GM21367 (cell line): ENCODE measurements at regions not wholly inside any gene's neighbourhood (a gene's known extent, or its start where the extent isn't known, plus 50 kb on each side); places are given as distances from the start of the nearest gene placed in this dataset.

Experiments
- ATAC-seq: cut with Tn5 transposase; IDR thresholded peaks from one replicate; pipeline ENCODE4 v1.9.1; 2021; ENCODE audit not compliant: unreplicated experiment

- no peak for ATAC-seq
Observed at GRCh38 chr18:60753753-60754152, 381.2 kb upstream of the MC4R start.

- ATAC-seq = no peak
Observed at GRCh38 chr18:60754413-60755009, 381.9 kb upstream of the MC4R start.

GRCh38 chr18:60755134-60755533 is 382.6 kb upstream of the MC4R start:
- ATAC-seq = no peak

- ATAC-seq = no peak
Observed at GRCh38 chr18:60775978-60776377, 403.4 kb upstream of the MC4R start.

- no peak for ATAC-seq
Observed at GRCh38 chr18:60784161-60784560, 411.6 kb upstream of the MC4R start.

GRCh38 chr18:60794802-60795201 is 422.2 kb upstream of the MC4R start:
- no peak for ATAC-seq

- no peak for ATAC-seq
Observed at GRCh38 chr18:60804415-60804814, 431.8 kb upstream of the MC4R start.

- ATAC-seq = no peak
Observed at GRCh38 chr18:60809937-60810336, 437.4 kb upstream of the MC4R start.

GRCh38 chr18:60812921-60813320 is 440.3 kb upstream of the MC4R start:
- no peak for ATAC-seq

- ATAC-seq = no peak
Observed at GRCh38 chr18:60826346-60826745, 453.8 kb upstream of the MC4R start.

GRCh38 chr18:60831971-60832370 is 459.4 kb upstream of the MC4R start:
- ATAC-seq = no peak

GRCh38 chr18:60838677-60839076 is 466.1 kb upstream of the MC4R start:
- no peak for ATAC-seq

GRCh38 chr18:60846396-60846795 is 473.8 kb upstream of the MC4R start:
- ATAC-seq = no peak

GRCh38 chr18:60847517-60847916 is 474.9 kb upstream of the MC4R start:
- ATAC-seq = no peak

GRCh38 chr18:60861575-60861974 is 471.7 kb upstream of the CDH20 start:
- no peak for ATAC-seq

- no peak for ATAC-seq
Observed at GRCh38 chr18:60862988-60863387, 470.2 kb upstream of the CDH20 start.

- ATAC-seq = no peak
Observed at GRCh38 chr18:60865801-60866200, 467.4 kb upstream of the CDH20 start.

GRCh38 chr18:60870261-60871153 is 462.7 kb upstream of the CDH20 start:
- ATAC-seq = no peak

- ATAC-seq = no peak
Observed at GRCh38 chr18:60872434-60872833, 460.8 kb upstream of the CDH20 start.

- no peak for ATAC-seq
Observed at GRCh38 chr18:60873708-60874107, 459.5 kb upstream of the CDH20 start.

GRCh38 chr18:60875957-60876507 is 457.2 kb upstream of the CDH20 start:
- no peak for ATAC-seq

- ATAC-seq = no peak
Observed at GRCh38 chr18:60880184-60880583, 453.0 kb upstream of the CDH20 start.
